ENCODE measurements at regions not wholly inside any gene's neighbourhood (a gene's known extent, or its start where the extent isn't known, plus 50 kb on each side); places are given as distances from the start of the nearest gene placed in this dataset.
A peak's percentile ranks its signal among the peaks of the same experiment; 100 is the strongest.
"Not testable (repeated sequence)": the region's sequence is repeated elsewhere in the genome, so short reads cannot be mapped to it uniquely, and the experiment has no call there.

DNA sequence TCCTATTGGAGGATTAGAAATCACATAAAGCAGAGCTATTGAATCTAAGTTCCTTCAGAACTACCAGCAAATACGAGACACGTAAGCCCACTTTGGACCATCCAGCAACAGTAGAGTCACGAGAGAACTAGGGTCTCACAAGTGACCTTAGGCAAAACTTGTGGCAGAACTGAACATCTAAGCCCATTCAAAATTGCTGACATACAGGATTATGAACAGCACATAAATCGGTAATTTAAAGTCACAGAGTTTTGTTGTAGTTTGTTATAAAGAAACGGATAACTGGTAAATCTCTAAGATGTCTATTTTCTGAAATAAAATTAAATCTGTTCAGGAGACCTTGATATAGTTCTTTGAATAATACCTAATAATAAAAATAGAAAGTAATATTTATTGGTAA, 1366.0 kb downstream of the NCAM2 start:
- CTCF ChIA-PET, result no interaction called here

DNA sequence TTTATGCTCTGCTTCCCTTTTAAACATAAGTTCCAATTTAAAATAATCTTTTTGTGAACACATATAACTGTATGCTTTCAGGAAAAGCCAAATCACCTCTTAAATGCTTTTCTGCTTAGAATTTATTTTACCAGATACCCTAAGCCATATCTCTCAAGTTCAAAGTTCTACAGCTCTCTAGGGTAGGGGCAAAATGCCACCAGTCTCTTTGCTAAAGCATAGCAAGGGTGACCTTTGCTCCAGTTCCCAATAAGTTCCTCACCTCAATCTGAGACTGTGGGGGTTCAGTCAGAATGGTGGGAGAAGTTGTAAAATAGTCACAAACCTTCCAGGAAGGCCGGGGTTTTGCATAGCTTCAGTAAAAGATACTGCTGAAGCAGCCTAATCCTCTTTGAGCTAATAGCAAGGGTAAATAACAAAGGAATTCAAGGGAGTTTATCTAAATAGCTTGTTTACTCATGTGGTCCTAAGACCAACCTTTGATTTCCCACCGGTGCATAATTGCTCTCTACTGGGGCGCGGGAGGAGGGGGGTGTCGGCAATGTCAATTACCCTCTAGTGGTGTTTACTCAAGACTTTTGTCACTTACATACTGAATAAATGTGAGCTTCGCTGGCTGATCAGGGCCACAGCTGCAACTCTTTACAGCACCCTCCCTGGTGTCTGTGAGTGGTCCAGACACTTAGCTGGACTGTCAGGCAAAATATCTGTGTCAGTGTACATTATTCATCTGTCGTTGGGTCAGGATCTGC, 1376.2 kb downstream of the NCAM2 start:
- in situ Hi-C loops (cut with HindIII; ENCODE audit: low pct_unique_long_range_greater_than_20kb, low sequenced_read_pairs), result no loop called here
- H3K36me3 ChIP-seq (ENCODE audit: control insufficient read depth, insufficient read depth, low read length), result no peaks in the 10 kb centered on the region
- ATAC-seq (no peak), DNase-seq (ENCODE audit: low read depth, low spot score) (no peak)
- POLR2A ChIA-PET, result no interaction called here
- H3K27me3 ChIP-seq (ENCODE audit: control insufficient read depth, insufficient read depth, low read length), result no peaks in the 10 kb centered on the region
- H3K4me3 ChIP-seq (ENCODE audit: low read depth in 2 of 2, low read length in 2 of 2), result no peak overlapping the region
- no peak overlapping the region for H3K27ac ChIP-seq (ENCODE audit: low read length)
- no peaks in the 10 kb centered on the region for H3K4me1 ChIP-seq (ENCODE audit: control insufficient read depth, insufficient read depth, low read length)
- H3K9me3 ChIP-seq (ENCODE audit: control insufficient read depth, insufficient read depth, low read depth, low read length), result no peaks in the 10 kb centered on the region
- CTCF ChIA-PET, result interaction anchor here (0.6 kb wide), 1 partner anchor 1234 kb away, joined by 3 read pairs; no protein-coding TSS in a partner anchor
- BruUV-seq (replicated peaks), result no TSS peak
- TF ChIP-seq TCF7L2 (IDR thresholded peaks at IDR 0.05; ENCODE audit: low read depth, low read length) (peak; percentile 41; the same call in 1 of the 2 replicates), SIN3A (IDR thresholded peaks at IDR 0.05; ENCODE audit: borderline replicate concordance, insufficient read depth, low read depth, low read length) (no peak), POLR2AphosphoS5 (IDR thresholded peaks at IDR 0.05; ENCODE audit: low read depth, low read length) (no peak)
- TF ChIP-seq, protein P1, sequence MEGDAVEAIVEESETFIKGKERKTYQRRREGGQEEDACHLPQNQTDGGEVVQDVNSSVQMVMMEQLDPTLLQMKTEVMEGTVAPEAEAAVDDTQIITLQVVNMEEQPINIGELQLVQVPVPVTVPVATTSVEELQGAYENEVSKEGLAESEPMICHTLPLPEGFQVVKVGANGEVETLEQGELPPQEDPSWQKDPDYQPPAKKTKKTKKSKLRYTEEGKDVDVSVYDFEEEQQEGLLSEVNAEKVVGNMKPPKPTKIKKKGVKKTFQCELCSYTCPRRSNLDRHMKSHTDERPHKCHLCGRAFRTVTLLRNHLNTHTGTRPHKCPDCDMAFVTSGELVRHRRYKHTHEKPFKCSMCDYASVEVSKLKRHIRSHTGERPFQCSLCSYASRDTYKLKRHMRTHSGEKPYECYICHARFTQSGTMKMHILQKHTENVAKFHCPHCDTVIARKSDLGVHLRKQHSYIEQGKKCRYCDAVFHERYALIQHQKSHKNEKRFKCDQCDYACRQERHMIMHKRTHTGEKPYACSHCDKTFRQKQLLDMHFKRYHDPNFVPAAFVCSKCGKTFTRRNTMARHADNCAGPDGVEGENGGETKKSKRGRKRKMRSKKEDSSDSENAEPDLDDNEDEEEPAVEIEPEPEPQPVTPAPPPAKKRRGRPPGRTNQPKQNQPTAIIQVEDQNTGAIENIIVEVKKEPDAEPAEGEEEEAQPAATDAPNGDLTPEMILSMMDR (IDR thresholded peaks at IDR 0.05), result no peak
- TF ChIP-seq, protein P2, sequence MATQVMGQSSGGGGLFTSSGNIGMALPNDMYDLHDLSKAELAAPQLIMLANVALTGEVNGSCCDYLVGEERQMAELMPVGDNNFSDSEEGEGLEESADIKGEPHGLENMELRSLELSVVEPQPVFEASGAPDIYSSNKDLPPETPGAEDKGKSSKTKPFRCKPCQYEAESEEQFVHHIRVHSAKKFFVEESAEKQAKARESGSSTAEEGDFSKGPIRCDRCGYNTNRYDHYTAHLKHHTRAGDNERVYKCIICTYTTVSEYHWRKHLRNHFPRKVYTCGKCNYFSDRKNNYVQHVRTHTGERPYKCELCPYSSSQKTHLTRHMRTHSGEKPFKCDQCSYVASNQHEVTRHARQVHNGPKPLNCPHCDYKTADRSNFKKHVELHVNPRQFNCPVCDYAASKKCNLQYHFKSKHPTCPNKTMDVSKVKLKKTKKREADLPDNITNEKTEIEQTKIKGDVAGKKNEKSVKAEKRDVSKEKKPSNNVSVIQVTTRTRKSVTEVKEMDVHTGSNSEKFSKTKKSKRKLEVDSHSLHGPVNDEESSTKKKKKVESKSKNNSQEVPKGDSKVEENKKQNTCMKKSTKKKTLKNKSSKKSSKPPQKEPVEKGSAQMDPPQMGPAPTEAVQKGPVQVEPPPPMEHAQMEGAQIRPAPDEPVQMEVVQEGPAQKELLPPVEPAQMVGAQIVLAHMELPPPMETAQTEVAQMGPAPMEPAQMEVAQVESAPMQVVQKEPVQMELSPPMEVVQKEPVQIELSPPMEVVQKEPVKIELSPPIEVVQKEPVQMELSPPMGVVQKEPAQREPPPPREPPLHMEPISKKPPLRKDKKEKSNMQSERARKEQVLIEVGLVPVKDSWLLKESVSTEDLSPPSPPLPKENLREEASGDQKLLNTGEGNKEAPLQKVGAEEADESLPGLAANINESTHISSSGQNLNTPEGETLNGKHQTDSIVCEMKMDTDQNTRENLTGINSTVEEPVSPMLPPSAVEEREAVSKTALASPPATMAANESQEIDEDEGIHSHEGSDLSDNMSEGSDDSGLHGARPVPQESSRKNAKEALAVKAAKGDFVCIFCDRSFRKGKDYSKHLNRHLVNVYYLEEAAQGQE (IDR thresholded peaks at IDR 0.05; ENCODE audit: insufficient read depth in 1 of 2, low read depth in 2 of 2, low read length in 1 of 2), result no peak
- intact Hi-C loops (cut with micrococcal nuclease; ENCODE audit: unreplicated experiment), result no loop called here

More for the DNA sequence above, 1366.0 kb downstream of the NCAM2 start:
- H3K27ac ChIP-seq (ENCODE audit: low read length), result no peak overlapping the region
- H3K9me3 ChIP-seq (ENCODE audit: control insufficient read depth, insufficient read depth, low read depth, low read length), result no peaks in the 10 kb centered on the region
- DNase-seq (ENCODE audit: low read depth, low spot score) (no peak), ATAC-seq (no peak)
- BruUV-seq (replicated peaks), result no TSS peak
- H3K4me3 ChIP-seq (ENCODE audit: low read depth in 2 of 2, low read length in 2 of 2), result no peak overlapping the region
- no peaks in the 10 kb centered on the region for H3K36me3 ChIP-seq (ENCODE audit: control insufficient read depth, insufficient read depth, low read length)
- no peaks in the 10 kb centered on the region for H3K4me1 ChIP-seq (ENCODE audit: control insufficient read depth, insufficient read depth, low read length)
- no peaks in the 10 kb centered on the region for H3K27me3 ChIP-seq (ENCODE audit: control insufficient read depth, insufficient read depth, low read length)
- TF ChIP-seq, protein P1 (IDR thresholded peaks at IDR 0.05), result no peak
- TF ChIP-seq SIN3A (IDR thresholded peaks at IDR 0.05; ENCODE audit: borderline replicate concordance, insufficient read depth, low read depth, low read length) (no peak), TCF7L2 (IDR thresholded peaks at IDR 0.05; ENCODE audit: low read depth, low read length) (no peak), POLR2AphosphoS5 (IDR thresholded peaks at IDR 0.05; ENCODE audit: low read depth, low read length) (no peak)
- TF ChIP-seq, protein P2 (IDR thresholded peaks at IDR 0.05; ENCODE audit: insufficient read depth in 1 of 2, low read depth in 2 of 2, low read length in 1 of 2), result no peak
- POLR2A ChIA-PET, result no interaction called here
- in situ Hi-C loops (cut with HindIII; ENCODE audit: low pct_unique_long_range_greater_than_20kb, low sequenced_read_pairs) (no loop called here), intact Hi-C loops (cut with micrococcal nuclease; ENCODE audit: unreplicated experiment) (no loop called here)

DNA sequence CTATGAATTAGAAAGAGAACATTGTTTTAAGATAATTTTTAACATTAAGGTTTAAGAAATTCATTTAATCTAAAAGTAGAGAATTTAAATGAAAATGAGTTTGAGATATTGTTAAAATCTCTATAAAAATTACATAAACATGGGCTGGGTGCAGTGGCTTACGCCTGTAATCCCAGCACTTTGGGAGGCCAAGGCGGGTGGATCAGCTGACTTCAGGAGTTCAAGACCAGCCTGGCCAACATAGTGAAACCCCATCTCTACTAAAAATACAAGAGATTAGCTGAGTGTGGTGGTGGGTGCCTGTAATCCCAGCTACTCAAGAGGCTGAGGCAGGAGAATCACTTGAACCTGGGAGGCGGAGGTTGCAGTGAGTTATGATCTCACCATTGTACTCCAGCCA, 1379.6 kb downstream of the NCAM2 start:
- H3K4me1 ChIP-seq (ENCODE audit: control insufficient read depth, insufficient read depth, low read length); H3K27ac ChIP-seq (ENCODE audit: low read length); ATAC-seq; BruUV-seq (replicated peaks); CTCF ChIA-PET; intact Hi-C loops (cut with micrococcal nuclease; ENCODE audit: unreplicated experiment); H3K27me3 ChIP-seq (ENCODE audit: control insufficient read depth, insufficient read depth, low read length); H3K4me3 ChIP-seq (ENCODE audit: low read depth in 2 of 2, low read length in 2 of 2); in situ Hi-C loops (cut with HindIII; ENCODE audit: low pct_unique_long_range_greater_than_20kb, low sequenced_read_pairs); H3K36me3 ChIP-seq (ENCODE audit: control insufficient read depth, insufficient read depth, low read length); DNase-seq (ENCODE audit: low read depth, low spot score); POLR2A ChIA-PET; H3K9me3 ChIP-seq (ENCODE audit: control insufficient read depth, insufficient read depth, low read depth, low read length): not testable (repeated sequence)

Data from Panc1 (cell line).